Right cardiac atrium (tissue), 5 donors: ENCODE measurements at regions not wholly inside any gene's neighbourhood (a gene's known extent, or its start where the extent isn't known, plus 50 kb on each side); places are given as distances from the start of the nearest gene placed in this dataset.

ENCODE experiments used
- ATAC-seq, 2 donors: fragments of 200-7000 bp; cut with Tn5 transposase; one replicate each; pipeline versions ENCODE4 v1.8.0 to v1.9.1; 2020; ENCODE audit warnings: moderate library complexity in 2 of 2, mild to moderate bottlenecking in 1 of 2
- DNase-seq, 3 donors: peaks; one replicate each; pipeline ENCODE4 v3.0.0-alpha.2; 2020
- H3K27ac ChIP-seq: one replicate; pipeline ENCODE4 v1.5.1; 2013; ENCODE audit warnings: mild to moderate bottlenecking, low read length, control low read depth, moderate library complexity
- H3K27me3 ChIP-seq: one replicate; pipeline ENCODE4 v1.6.1; 2013; ENCODE audit not compliant: control insufficient read depth, insufficient read depth
- H3K4me1 ChIP-seq: one replicate; pipeline ENCODE4 v1.6.1; 2013; ENCODE audit warnings: low read length; ENCODE audit not compliant: control insufficient read depth, insufficient read depth
- H3K4me3 ChIP-seq: one replicate; pipeline ENCODE4 v1.5.1; 2013; ENCODE audit warnings: low read length, control low read depth
- H3K9me3 ChIP-seq: one replicate; pipeline ENCODE4 v1.6.1; 2013; ENCODE audit warnings: low read length; ENCODE audit not compliant: control insufficient read depth
- WGBS: extraction: QIAGEN DNeasy Blood & Tissue Kit; methylation state at CpG from one replicate; pipeline ENCODE4 v1.1.7; 2013; 5-methylcytosine and 5-hydroxymethylcytosine counted together
- intact Hi-C, 4 donors: fragments of 100-400 bp; cut with DNase I; formaldehyde crosslinking; loops; one replicate each; pipeline versions ENCODE4 v1.11.0 to v1.14.0; 2022 to 2023
- donor health status: healthy with polysubstance abuse.
- donor health status: DM: no; HTN: yes; CAD: no.
- donor health status: DM: no; HTN: no; CAD: no.
- donor health status: DM: no; HTN: yes; CAD: no; lungs with severe emphysema.
- donor health status: DM: yes; HTN: yes; CAD: no.

- Histone ChIP-seq H3K4me3 (no peak overlapping the region), H3K9me3 (no peaks in the 10 kb centered on the region), H3K27me3 (no peaks in the 10 kb centered on the region), H3K4me1 (no peaks in the 10 kb centered on the region), H3K27ac (no peak overlapping the region)
- DNase-seq, result no peak
- intact Hi-C loops, result no loop called here
- WGBS, result 77% methylated on average over 5 of the region's 5 CpGs
- no peak for ATAC-seq
These were observed 408.1 kb upstream of the CTNND2 start for GRCh38 chr5:12312343-12312742.

GRCh38 chr5:12294151-12294550 lies 389.9 kb upstream of the CTNND2 start:
- DNase-seq (no peak), ATAC-seq (no peak)
- Histone ChIP-seq H3K27me3 (no peaks in the 10 kb centered on the region), H3K27ac (no peak overlapping the region), H3K9me3 (peaks cover 2% of the 10 kb centered on the region), H3K4me3 (no peak overlapping the region), H3K4me1 (no peaks in the 10 kb centered on the region)
- intact Hi-C loops, result no loop called here
- 81% methylated on average over 4 of the region's 4 CpGs for WGBS

GRCh38 chr5:12292610-12293204 lies 388.5 kb upstream of the CTNND2 start:
- H3K27ac ChIP-seq, result no peak overlapping the region
- ATAC-seq (no peak), DNase-seq (no peak)
- intact Hi-C loops, result no loop called here
- H3K9me3 ChIP-seq, result no peaks in the 10 kb centered on the region
- H3K4me3 ChIP-seq, result no peak overlapping the region
- H3K4me1 ChIP-seq, result no peaks in the 10 kb centered on the region
- 26% methylated on average over 6 of the region's 6 CpGs for WGBS
- no peaks in the 10 kb centered on the region for H3K27me3 ChIP-seq

- no peak for DNase-seq
- H3K4me3 ChIP-seq, result no peak overlapping the region
- no peak for ATAC-seq
- intact Hi-C loops, result no loop called here
- H3K4me1 ChIP-seq, result no peaks in the 10 kb centered on the region
- no peaks in the 10 kb centered on the region for H3K27me3 ChIP-seq
- WGBS, result 60% methylated on average over 1 of the region's 1 CpG
- H3K9me3 ChIP-seq, result no peaks in the 10 kb centered on the region
- H3K27ac ChIP-seq, result no peak overlapping the region
These were observed 380.4 kb upstream of the CTNND2 start for GRCh38 chr5:12284604-12285003.

GRCh38 chr5:12277504-12278192 lies 373.4 kb upstream of the CTNND2 start:
- DNase-seq, result no peak
- Histone ChIP-seq H3K4me3 (no peak overlapping the region), H3K9me3 (no peaks in the 10 kb centered on the region), H3K27ac (no peak overlapping the region), H3K27me3 (no peaks in the 10 kb centered on the region), H3K4me1 (no peaks in the 10 kb centered on the region)
- 79% methylated on average over 2 of the region's 2 CpGs for WGBS
- ATAC-seq, result no peak
- intact Hi-C loops, result no loop called here

DNA sequence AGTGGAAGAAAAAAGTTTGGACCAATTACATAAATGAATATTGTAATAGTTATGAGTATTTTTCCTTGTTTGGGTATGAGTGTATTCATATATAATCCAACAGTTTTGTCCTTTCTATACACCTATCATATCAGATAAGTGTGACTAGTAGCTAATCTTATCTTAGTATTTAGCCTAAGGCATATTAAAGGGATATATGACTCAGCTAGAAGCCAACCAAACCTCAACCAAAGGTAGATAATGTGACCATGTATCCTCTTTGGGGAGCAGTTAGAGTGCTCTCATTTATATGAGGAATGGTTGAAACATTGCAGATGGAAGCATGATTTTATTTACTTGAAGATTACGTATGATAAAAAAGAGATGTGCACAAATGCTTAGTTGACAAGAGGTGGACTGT lies 370.0 kb upstream of the CTNND2 start:
- 87% methylated on average over 1 of the region's 1 CpG for WGBS
- no peak for ATAC-seq
- Histone ChIP-seq H3K4me3 (no peak overlapping the region), H3K9me3 (no peaks in the 10 kb centered on the region), H3K4me1 (no peaks in the 10 kb centered on the region), H3K27ac (no peak overlapping the region), H3K27me3 (no peaks in the 10 kb centered on the region)
- intact Hi-C loops, result no loop called here
- DNase-seq, result no peak

DNA sequence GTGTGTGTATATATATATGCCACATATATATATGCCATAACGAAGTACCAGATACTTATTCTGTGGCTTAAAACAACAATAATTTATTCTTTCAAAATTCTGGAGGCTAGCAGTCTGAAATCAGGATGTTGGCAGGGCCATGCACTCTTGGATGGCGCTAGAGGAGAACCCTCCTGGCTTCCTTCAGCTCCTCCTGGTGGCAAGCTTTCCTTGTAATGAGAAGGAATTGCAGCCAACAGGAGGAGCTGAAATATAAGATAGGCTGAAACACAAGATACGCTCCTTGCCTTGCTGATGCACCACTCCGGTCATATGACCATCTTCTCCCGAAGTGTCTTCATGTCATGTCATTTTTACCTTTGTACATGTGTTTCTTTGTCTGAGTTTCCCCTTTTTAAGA lies 368.1 kb upstream of the CTNND2 start:
- ATAC-seq (no peak), DNase-seq (no peak)
- Histone ChIP-seq H3K9me3 (no peaks in the 10 kb centered on the region), H3K27ac (no peak overlapping the region), H3K4me1 (no peaks in the 10 kb centered on the region), H3K4me3 (no peak overlapping the region), H3K27me3 (no peaks in the 10 kb centered on the region)
- WGBS, result 55% methylated on average over 5 of the region's 5 CpGs
- intact Hi-C loops, result no loop called here

GRCh38 chr5:12270914-12271313 lies 366.7 kb upstream of the CTNND2 start:
- 53% methylated on average over 1 of the region's 1 CpG for WGBS
- DNase-seq (no peak), ATAC-seq (no peak)
- H3K4me1 ChIP-seq, result no peaks in the 10 kb centered on the region
- H3K9me3 ChIP-seq, result no peaks in the 10 kb centered on the region
- no peaks in the 10 kb centered on the region for H3K27me3 ChIP-seq
- intact Hi-C loops, result no loop called here
- H3K27ac ChIP-seq, result no peak overlapping the region
- H3K4me3 ChIP-seq, result no peak overlapping the region

- Histone ChIP-seq H3K4me1 (no peaks in the 10 kb centered on the region), H3K27me3 (no peaks in the 10 kb centered on the region), H3K27ac (no peak overlapping the region), H3K9me3 (no peaks in the 10 kb centered on the region), H3K4me3 (no peak overlapping the region)
- intact Hi-C loops, result no loop called here
- no peak for DNase-seq
- no peak for ATAC-seq
- WGBS, result 53% methylated on average over 3 of the region's 3 CpGs
These were observed 364.9 kb upstream of the CTNND2 start for GRCh38 chr5:12269164-12269563.

DNA sequence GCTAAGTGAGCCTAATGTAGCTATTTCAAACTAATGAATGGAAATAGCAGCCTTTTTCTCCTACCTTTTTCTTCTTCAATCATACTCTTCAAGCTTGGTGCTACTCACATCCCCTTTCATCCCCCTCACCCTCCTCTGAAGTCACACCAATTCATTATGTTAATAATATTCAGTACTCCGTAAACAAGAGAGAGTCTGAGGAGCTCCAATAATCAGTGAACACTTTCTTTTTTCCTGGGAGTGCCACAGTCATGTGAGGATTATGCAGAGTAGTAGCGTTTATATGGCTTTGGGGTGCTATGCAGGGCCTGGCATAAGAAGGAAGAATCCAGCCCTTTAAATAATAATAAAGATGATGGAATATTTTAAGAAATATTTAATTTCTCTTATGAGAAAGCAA lies 354.3 kb upstream of the CTNND2 start:
- intact Hi-C loops, result no loop called here
- Histone ChIP-seq H3K27ac (no peak overlapping the region), H3K9me3 (no peaks in the 10 kb centered on the region), H3K4me3 (no peak overlapping the region), H3K27me3 (no peaks in the 10 kb centered on the region), H3K4me1 (no peaks in the 10 kb centered on the region)
- ATAC-seq (no peak), DNase-seq (no peak)
- WGBS, result 70% methylated on average over 2 of the region's 2 CpGs

GRCh38 chr5:12250454-12250853 lies 346.2 kb upstream of the CTNND2 start:
- intact Hi-C loops, result no loop called here
- DNase-seq (no peak), ATAC-seq (no peak)
- Histone ChIP-seq H3K27ac (no peak overlapping the region), H3K27me3 (no peaks in the 10 kb centered on the region), H3K9me3 (no peaks in the 10 kb centered on the region), H3K4me3 (no peak overlapping the region), H3K4me1 (no peaks in the 10 kb centered on the region)
- 68% methylated on average over 2 of the region's 2 CpGs for WGBS

DNA sequence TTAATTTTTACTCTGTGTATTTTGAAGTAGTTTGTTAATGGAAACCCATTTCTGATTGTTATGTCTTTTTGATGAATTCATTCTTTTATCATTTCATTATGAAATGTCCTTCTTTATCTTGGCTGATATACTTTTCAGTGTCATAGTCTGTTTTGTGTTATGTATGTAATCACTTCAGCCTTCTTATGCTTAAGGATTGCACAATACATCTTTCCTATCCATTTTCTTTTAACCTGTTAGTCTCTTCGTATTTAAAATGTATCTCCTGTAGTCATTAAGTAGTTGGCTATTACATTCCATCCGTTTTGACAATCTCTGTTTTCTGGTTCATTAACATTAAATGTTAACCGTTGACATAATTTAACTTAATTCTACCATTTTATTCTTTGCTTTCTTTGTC lies 344.6 kb upstream of the CTNND2 start:
- Histone ChIP-seq H3K4me3 (no peak overlapping the region), H3K27me3 (no peaks in the 10 kb centered on the region)
- no peak for ATAC-seq

More for the DNA sequence above, 344.6 kb upstream of the CTNND2 start:
- 63% methylated on average over 3 of the region's 3 CpGs for WGBS
- no peak overlapping the region for H3K27ac ChIP-seq
- intact Hi-C loops, result no loop called here
- DNase-seq, result no peak
- H3K4me1 ChIP-seq, result no peaks in the 10 kb centered on the region
- no peaks in the 10 kb centered on the region for H3K9me3 ChIP-seq
